NB4 (cell line): ENCODE measurements at regions not wholly inside any gene's neighbourhood (a gene's known extent, or its start where the extent isn't known, plus 50 kb on each side); places are given as distances from the start of the nearest gene placed in this dataset.

ENCODE experiments used
- DNase-seq: peaks from one replicate; pipeline ENCODE4 v3.0.0; 2010; ENCODE audit warnings: low read depth
- H3K4me3 ChIP-seq: one replicate; pipeline ENCODE4 v1.5.1; 2011; ENCODE audit warnings: mild to moderate bottlenecking, low read depth, low read length, moderate library complexity
- CTCF ChIP-seq: IDR thresholded peaks from one replicate; pipeline ENCODE4 v1.5.1; 2012; ENCODE audit warnings: low read depth, low read length
- MAX ChIP-seq: IDR thresholded peaks from 2 replicates; pipeline ENCODE4 v1.6.1; 2011; ENCODE audit warnings: low read depth, low read length
- MYC ChIP-seq: IDR thresholded peaks from 2 replicates; pipeline ENCODE4 v1.6.1; 2011; ENCODE audit warnings: low read depth, low read length
- POLR2A ChIP-seq: IDR thresholded peaks from 2 replicates; pipeline ENCODE4 v1.6.1; 2011; ENCODE audit warnings: mild to moderate bottlenecking; ENCODE audit not compliant: insufficient read length; ENCODE audit errors: extremely low read depth

GRCh38 chr13:62193919-62194318, 778.3 kb upstream of the PCDH20 start:
- H3K4me3 ChIP-seq: no peak overlapping the region
- TF ChIP-seq MAX: no peak
- DNase-seq: no peak

GRCh38 chr13:62185631-62186255, 770.1 kb upstream of the PCDH20 start:
- no peak for DNase-seq
- no peak overlapping the region for H3K4me3 ChIP-seq
- TF ChIP-seq POLR2A (no peak), CTCF (no peak), MAX (no peak), MYC (no peak)

- no peak for TF ChIP-seq MYC
- TF ChIP-seq MAX: no peak
- TF ChIP-seq POLR2A: no peak
- TF ChIP-seq CTCF: no peak
- no peak for DNase-seq
- H3K4me3 ChIP-seq: no peak overlapping the region
These were observed 760.4 kb upstream of the PCDH20 start for GRCh38 chr13:62176051-62176450.

GRCh38 chr13:62173958-62174357, 758.3 kb upstream of the PCDH20 start:
- no peak for TF ChIP-seq MYC
- no peak for TF ChIP-seq CTCF
- no peak for TF ChIP-seq MAX

GRCh38 chr13:62171697-62172096, 756.0 kb upstream of the PCDH20 start:
- DNase-seq: no peak
- no peak overlapping the region for H3K4me3 ChIP-seq
- TF ChIP-seq MAX (no peak), MYC (no peak), CTCF (no peak), POLR2A (no peak)

More at GRCh38 chr13:62173958-62174357, 758.3 kb upstream of the PCDH20 start:
- no peak for DNase-seq
- no peak overlapping the region for H3K4me3 ChIP-seq

- no peak overlapping the region for H3K4me3 ChIP-seq
- TF ChIP-seq MAX (no peak), CTCF (no peak), POLR2A (no peak), MYC (no peak)
- DNase-seq: no peak
These were observed 753.2 kb upstream of the PCDH20 start for GRCh38 chr13:62168891-62169290.
